ENCODE measurements at regions not wholly inside any gene's neighbourhood (a gene's known extent, or its start where the extent isn't known, plus 50 kb on each side); places are given as distances from the start of the nearest gene placed in this dataset.

- no peak for DNase-seq
- Histone ChIP-seq H3K27me3 (no peaks in the 10 kb centered on the region), H3K4me1 (no peaks in the 10 kb centered on the region), H3K27ac (no peak overlapping the region), H3K9me3 (no peaks in the 10 kb centered on the region), H3K36me3 (ENCODE audit: low read depth, missing control alignments) (no peaks in the 10 kb centered on the region), H3K4me3 (no peak overlapping the region)
- intact Hi-C loops (cut with DNase I; ENCODE audit: low total_unique reads) = no loop called here
- TF ChIP-seq CTCF (IDR thresholded peaks at IDR 0.05) (no peak), POLR2A (IDR thresholded peaks at IDR 0.05) (no peak)
- WGBS, 2 donors = 57 to 59% methylated on average over 6 of the region's 6 CpGs
Measured at GRCh38 chr3:31092748-31093589, 198.5 kb upstream of the GADL1 start.

GRCh38 chr3:31093606-31094005 is 199.1 kb upstream of the GADL1 start:
- no peaks in the 10 kb centered on the region for H3K4me1 ChIP-seq
- H3K27ac ChIP-seq = no peak overlapping the region
- no peak for TF ChIP-seq CTCF (IDR thresholded peaks at IDR 0.05)
- no peak for TF ChIP-seq POLR2A (IDR thresholded peaks at IDR 0.05)
- 85 to 92% methylated on average over 3 of the region's 3 CpGs for WGBS, 2 donors
- H3K36me3 ChIP-seq (ENCODE audit: low read depth, missing control alignments) = no peaks in the 10 kb centered on the region
- no peaks in the 10 kb centered on the region for H3K27me3 ChIP-seq
- no peak overlapping the region for H3K4me3 ChIP-seq
- no peak for DNase-seq
- no peaks in the 10 kb centered on the region for H3K9me3 ChIP-seq
- intact Hi-C loops (cut with DNase I; ENCODE audit: low total_unique reads) = no loop called here

GRCh38 chr3:31094048-31094447 is 199.6 kb upstream of the GADL1 start:
- 92 to 95% methylated on average over 4 of the region's 4 CpGs for WGBS, 2 donors
- H3K36me3 ChIP-seq (ENCODE audit: low read depth, missing control alignments) = no peaks in the 10 kb centered on the region
- H3K27me3 ChIP-seq = no peaks in the 10 kb centered on the region
- no peak overlapping the region for H3K27ac ChIP-seq
- no peak for TF ChIP-seq CTCF (IDR thresholded peaks at IDR 0.05)
- TF ChIP-seq POLR2A (IDR thresholded peaks at IDR 0.05) = no peak
- no peaks in the 10 kb centered on the region for H3K9me3 ChIP-seq
- DNase-seq = no peak
- H3K4me3 ChIP-seq = no peak overlapping the region
- intact Hi-C loops (cut with DNase I; ENCODE audit: low total_unique reads) = no loop called here
- no peaks in the 10 kb centered on the region for H3K4me1 ChIP-seq

GRCh38 chr3:31095255-31095654 is 200.8 kb upstream of the GADL1 start:
- no peak for TF ChIP-seq CTCF (IDR thresholded peaks at IDR 0.05)
- TF ChIP-seq POLR2A (IDR thresholded peaks at IDR 0.05) = no peak
- no peak for DNase-seq
- Histone ChIP-seq H3K27ac (no peak overlapping the region), H3K27me3 (no peaks in the 10 kb centered on the region), H3K4me1 (no peaks in the 10 kb centered on the region), H3K9me3 (no peaks in the 10 kb centered on the region), H3K36me3 (ENCODE audit: low read depth, missing control alignments) (no peaks in the 10 kb centered on the region), H3K4me3 (no peak overlapping the region)
- WGBS, 2 donors = 83 to 87% methylated on average over 3 of the region's 3 CpGs
- intact Hi-C loops (cut with DNase I; ENCODE audit: low total_unique reads) = no loop called here
